ENCODE measurements at regions not wholly inside any gene's neighbourhood (a gene's known extent, or its start where the extent isn't known, plus 50 kb on each side); places are given as distances from the start of the nearest gene placed in this dataset.

- Mint-ChIP-seq H3K27me3 (ENCODE audit: low read depth in 3 of 3) (peaks cover 0 to 2% (median 0%) of the 10 kb centered on the region in 3 donors), H3K36me3 (no peaks in the 10 kb centered on the region), H3K27ac (no peak overlapping the region), H3K4me1 (no peaks in the 10 kb centered on the region), H3K9me3 (peaks cover 0 to 1% (median 0%) of the 10 kb centered on the region in 7 donors), H3K4me3 (no peak overlapping the region)
- Histone ChIP-seq H2AFZ (ENCODE audit: insufficient read depth, low read depth, low read length, poor library complexity, severe bottlenecking) (no peak overlapping the region), H3K36me3 (replicated peaks in 1 of 2; ENCODE audit: control insufficient read depth in 1 of 2, insufficient read depth in 2 of 2, low read length in 2 of 2) (no peaks in the 10 kb centered on the region), H3K27me3 (ENCODE audit: control insufficient read depth in 2 of 2, insufficient read depth in 2 of 2, low read length in 2 of 2) (peaks cover 0 to 2% of the 10 kb centered on the region in 2 donors), H4K20me1 (ENCODE audit: insufficient read depth, low read length) (no peaks in the 10 kb centered on the region), H3K79me2 (ENCODE audit: insufficient read depth, low read length) (no peaks in the 10 kb centered on the region), H3K4me2 (replicated peaks; ENCODE audit: extremely low read depth, low read length, poor library complexity, severe bottlenecking) (no peak overlapping the region), H3K4me3 (replicated peaks in 1 of 3; ENCODE audit: low read depth in 2 of 3, low read length in 3 of 3) (no peak overlapping the region), H3K9ac (ENCODE audit: insufficient read depth, low read length, poor library complexity, severe bottlenecking) (no peak overlapping the region), H3K9me3 (replicated peaks in 1 of 2; ENCODE audit: control insufficient read depth in 1 of 2, insufficient read depth in 1 of 2, low read length in 2 of 2) (no peaks in the 10 kb centered on the region), H3K27ac (ENCODE audit: low read depth in 1 of 2, low read length in 2 of 2) (no peak overlapping the region), H3K4me1 (ENCODE audit: control insufficient read depth in 1 of 2, insufficient read depth in 2 of 2, low read length in 2 of 2) (no peaks in the 10 kb centered on the region)
- WGBS (ENCODE audit: insufficient coverage) = 93% methylated on average over 3 of the region's 5 CpGs
- intact Hi-C loops (cut with micrococcal nuclease) = no loop called here
- no peak for DNase-seq
- TF ChIP-seq, protein P1, sequence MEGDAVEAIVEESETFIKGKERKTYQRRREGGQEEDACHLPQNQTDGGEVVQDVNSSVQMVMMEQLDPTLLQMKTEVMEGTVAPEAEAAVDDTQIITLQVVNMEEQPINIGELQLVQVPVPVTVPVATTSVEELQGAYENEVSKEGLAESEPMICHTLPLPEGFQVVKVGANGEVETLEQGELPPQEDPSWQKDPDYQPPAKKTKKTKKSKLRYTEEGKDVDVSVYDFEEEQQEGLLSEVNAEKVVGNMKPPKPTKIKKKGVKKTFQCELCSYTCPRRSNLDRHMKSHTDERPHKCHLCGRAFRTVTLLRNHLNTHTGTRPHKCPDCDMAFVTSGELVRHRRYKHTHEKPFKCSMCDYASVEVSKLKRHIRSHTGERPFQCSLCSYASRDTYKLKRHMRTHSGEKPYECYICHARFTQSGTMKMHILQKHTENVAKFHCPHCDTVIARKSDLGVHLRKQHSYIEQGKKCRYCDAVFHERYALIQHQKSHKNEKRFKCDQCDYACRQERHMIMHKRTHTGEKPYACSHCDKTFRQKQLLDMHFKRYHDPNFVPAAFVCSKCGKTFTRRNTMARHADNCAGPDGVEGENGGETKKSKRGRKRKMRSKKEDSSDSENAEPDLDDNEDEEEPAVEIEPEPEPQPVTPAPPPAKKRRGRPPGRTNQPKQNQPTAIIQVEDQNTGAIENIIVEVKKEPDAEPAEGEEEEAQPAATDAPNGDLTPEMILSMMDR (IDR thresholded peaks at IDR 0.05) = no peak
These were observed 66.2 kb upstream of the WDR41 start for GRCh38 chr5:77558266-77558665.

GRCh38 chr5:77550406-77550805 is 58.3 kb upstream of the WDR41 start:
- Histone ChIP-seq H3K36me3 (replicated peaks in 1 of 2; ENCODE audit: control insufficient read depth in 1 of 2, insufficient read depth in 2 of 2, low read length in 2 of 2) (no peaks in the 10 kb centered on the region), H3K4me2 (replicated peaks; ENCODE audit: extremely low read depth, low read length, poor library complexity, severe bottlenecking) (no peak overlapping the region), H3K27ac (ENCODE audit: low read depth in 1 of 2, low read length in 2 of 2) (no peak overlapping the region), H3K4me3 (replicated peaks in 1 of 3; ENCODE audit: low read depth in 2 of 3, low read length in 3 of 3) (no peak overlapping the region), H3K9me3 (replicated peaks in 1 of 2; ENCODE audit: control insufficient read depth in 1 of 2, insufficient read depth in 1 of 2, low read length in 2 of 2) (no peaks in the 10 kb centered on the region), H3K9ac (ENCODE audit: insufficient read depth, low read length, poor library complexity, severe bottlenecking) (no peak overlapping the region), H3K27me3 (ENCODE audit: control insufficient read depth in 2 of 2, insufficient read depth in 2 of 2, low read length in 2 of 2) (no peaks in the 10 kb centered on the region), H2AFZ (ENCODE audit: insufficient read depth, low read depth, low read length, poor library complexity, severe bottlenecking) (no peak overlapping the region), H4K20me1 (ENCODE audit: insufficient read depth, low read length) (no peaks in the 10 kb centered on the region), H3K79me2 (ENCODE audit: insufficient read depth, low read length) (no peaks in the 10 kb centered on the region), H3K4me1 (ENCODE audit: control insufficient read depth in 1 of 2, insufficient read depth in 2 of 2, low read length in 2 of 2) (no peaks in the 10 kb centered on the region)
- H3K27me3 Mint-ChIP-seq (ENCODE audit: low read depth in 3 of 3) = no peaks in the 10 kb centered on the region
- no peaks in the 10 kb centered on the region for H3K36me3 Mint-ChIP-seq
- peaks cover 6 to 26% (median 10%) of the 10 kb centered on the region in 7 donors for H3K9me3 Mint-ChIP-seq
- DNase-seq = no peak
- WGBS (ENCODE audit: insufficient coverage) = no CpG with 5 or more reads among the region's 1 CpG
- TF ChIP-seq, protein P1 (IDR thresholded peaks at IDR 0.05) = no peak
- no peak overlapping the region for H3K4me3 Mint-ChIP-seq
- no peak overlapping the region for H3K27ac Mint-ChIP-seq
- intact Hi-C loops (cut with micrococcal nuclease) = no loop called here
- no peaks in the 10 kb centered on the region for H3K4me1 Mint-ChIP-seq
